NCI-H748 (cell line): ENCODE measurements at regions not wholly inside any gene's neighbourhood (a gene's known extent, or its start where the extent isn't known, plus 50 kb on each side); places are given as distances from the start of the nearest gene placed in this dataset.
"Not testable (repeated sequence)": the region's sequence is repeated elsewhere in the genome, so short reads cannot be mapped to it uniquely, and the experiment has no call there.

Experiments
- DNase-seq: peaks from one replicate; lab custom pipeline; 2025; ENCODE audit not compliant: unreplicated experiment; lab: John Stamatoyannopoulos, UW

- no peak for DNase-seq
These were observed 533.5 kb downstream of the IGSF11 start for GRCh38 chr3:118501152-118501551.

DNA sequence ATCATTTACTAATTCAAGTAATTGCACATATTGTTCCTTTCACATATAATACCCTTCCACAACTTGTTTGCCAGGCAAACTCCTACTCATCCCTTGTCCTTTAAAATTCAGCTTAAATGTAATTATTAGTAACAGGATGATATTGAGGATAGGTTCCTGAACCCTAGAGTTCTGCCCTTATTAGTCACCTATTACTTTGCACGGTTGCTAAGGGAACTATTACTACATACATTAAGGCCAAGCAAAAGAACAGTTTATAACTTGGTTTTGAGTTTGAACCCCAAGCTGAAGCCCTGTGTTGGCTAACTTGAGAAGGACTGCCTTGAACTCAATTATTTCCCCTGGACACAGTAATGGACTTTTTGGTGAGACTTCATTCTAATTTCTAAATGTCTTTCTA lies 529.7 kb downstream of the IGSF11 start:
- no peak for DNase-seq

GRCh38 chr3:118505784-118506183 lies 528.9 kb downstream of the IGSF11 start:
- no peak for DNase-seq

DNA sequence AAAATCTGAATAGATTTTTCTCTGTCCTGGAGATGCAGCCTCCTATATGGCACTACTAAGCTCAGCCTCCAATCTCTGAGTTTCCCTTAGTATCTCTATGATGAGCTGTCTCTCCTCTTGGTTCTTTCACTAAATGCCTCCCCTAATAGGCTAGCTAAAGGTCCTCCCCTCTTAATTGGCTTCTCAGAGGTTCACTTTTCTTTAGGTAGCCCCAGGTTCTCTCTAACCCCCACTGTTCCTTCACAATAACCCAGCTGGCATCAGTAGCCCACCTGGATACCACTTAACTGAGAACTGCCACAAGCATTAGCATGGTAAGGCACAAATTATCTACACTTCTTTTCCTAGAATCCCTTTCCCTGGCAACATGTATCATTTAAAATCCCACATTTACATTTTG lies 523.2 kb downstream of the IGSF11 start:
- DNase-seq, result no peak

DNA sequence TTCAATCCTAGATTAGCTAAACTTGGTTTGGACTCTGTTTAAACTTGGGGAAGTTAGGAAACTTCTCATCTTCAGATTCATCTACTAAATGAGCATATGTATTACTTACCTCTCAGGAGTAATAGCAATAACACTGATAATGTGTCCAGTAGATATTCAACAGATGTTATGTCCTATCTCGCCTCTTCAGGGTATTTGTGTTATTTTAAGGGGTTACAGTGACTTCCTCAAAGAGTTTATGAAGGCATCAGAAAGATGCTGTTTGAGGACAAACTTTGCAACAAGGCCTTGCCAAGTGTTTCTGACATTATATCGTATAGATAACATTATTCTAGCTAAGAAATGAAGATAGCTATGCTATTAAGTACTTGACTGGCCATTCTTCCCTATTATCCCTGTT lies 522.3 kb downstream of the IGSF11 start:
- no peak for DNase-seq

GRCh38 chr3:118525077-118525476 lies 509.6 kb downstream of the IGSF11 start:
- DNase-seq, result no peak

GRCh38 chr3:118526758-118527513 lies 507.7 kb downstream of the IGSF11 start:
- DNase-seq, result no peak

- DNase-seq, result no peak
These were observed 507.1 kb downstream of the IGSF11 start for GRCh38 chr3:118527514-118528044.

GRCh38 chr3:118529554-118529953 lies 505.1 kb downstream of the IGSF11 start:
- no peak for DNase-seq

DNA sequence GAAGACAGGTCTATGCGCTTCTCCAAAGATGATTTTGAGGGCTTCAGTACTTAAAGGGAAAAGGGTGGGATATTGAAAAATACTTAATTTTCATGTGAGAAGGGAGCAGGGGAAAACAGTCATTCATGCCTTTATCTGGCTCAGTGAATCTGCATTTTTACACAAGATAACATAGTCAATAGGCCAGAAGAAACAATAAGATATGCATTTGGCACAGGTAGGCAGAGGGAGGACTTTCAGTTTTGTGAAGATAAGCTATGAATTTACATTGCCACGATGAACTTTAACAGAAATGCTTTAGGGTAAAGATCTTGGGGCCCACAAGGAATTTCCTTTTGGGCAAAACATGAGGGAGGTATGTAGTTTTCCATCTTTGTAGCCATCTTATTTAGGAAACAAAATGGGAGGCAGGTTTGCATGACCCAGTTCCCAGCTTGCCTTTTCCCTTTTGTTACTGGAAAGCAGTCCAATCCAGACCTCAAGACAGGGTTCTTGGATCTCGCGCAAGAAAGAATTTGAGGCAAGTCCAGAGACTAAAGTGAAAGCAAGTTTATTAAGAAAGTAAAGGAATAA lies 504.2 kb downstream of the IGSF11 start:
- no peak for DNase-seq

- not testable (repeated sequence) for DNase-seq
These were observed 503.7 kb downstream of the IGSF11 start for GRCh38 chr3:118530927-118531356.

- DNase-seq, result no peak
These were observed 502.8 kb downstream of the IGSF11 start for GRCh38 chr3:118531816-118532215.

DNA sequence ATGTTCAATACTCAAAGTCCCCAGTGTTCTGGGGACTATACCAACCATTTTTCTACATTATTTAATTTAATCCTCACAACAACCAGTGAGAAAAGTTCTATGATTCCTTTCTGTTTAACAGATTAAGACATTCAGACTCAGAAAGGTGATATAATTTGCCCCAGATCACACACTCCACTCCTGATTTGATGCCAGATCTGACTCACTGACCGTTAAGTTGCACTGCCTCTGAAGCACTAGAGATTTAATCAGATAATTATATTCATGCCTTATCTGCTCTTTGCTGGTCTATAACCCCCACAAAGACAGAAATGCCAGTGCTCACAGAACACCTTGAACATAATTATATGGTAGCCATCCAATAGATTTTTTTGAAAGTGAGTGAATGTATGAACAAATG lies 501.0 kb downstream of the IGSF11 start:
- DNase-seq, result no peak

- DNase-seq, result no peak
These were observed 500.1 kb downstream of the IGSF11 start for GRCh38 chr3:118534519-118534918.

DNA sequence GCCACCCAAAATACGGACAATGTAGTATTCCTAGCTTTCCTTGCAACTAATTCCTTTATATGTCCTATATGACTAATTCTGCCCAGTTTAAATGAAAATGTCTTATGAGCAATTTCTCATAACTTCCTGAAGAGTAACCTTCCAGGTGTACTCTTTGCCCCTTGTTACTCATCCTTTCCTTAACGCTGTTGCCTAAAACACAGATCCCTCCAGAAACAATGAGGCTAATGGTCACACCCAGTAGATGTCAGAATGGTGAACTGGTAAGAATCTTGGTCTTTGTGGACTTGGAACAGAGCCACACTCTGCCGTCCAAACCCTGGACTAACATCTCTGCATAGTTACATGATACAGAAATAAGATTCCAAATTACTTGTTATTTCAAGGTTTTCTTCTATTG lies 497.9 kb downstream of the IGSF11 start:
- DNase-seq, result no peak

DNA sequence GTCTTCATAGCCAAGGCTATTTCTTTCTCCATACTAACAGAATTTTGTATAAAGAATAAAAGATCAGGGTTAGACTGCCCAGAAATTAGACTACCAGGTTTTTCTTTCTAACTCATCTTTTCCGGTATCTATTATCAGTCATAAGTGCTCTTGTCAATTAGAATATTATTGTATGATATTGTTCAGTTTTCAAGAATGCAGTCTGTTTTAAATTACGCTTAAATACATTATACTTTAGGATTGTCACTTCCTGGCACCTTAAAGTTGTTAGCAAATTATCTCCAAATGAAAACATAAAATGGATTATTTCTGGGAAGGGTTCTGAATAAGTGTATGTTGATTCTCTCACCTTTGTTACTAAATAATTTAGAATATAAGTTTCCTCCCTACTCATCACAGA lies 497.2 kb downstream of the IGSF11 start:
- no peak for DNase-seq

GRCh38 chr3:118538187-118538586 lies 496.5 kb downstream of the IGSF11 start:
- no peak for DNase-seq

DNA sequence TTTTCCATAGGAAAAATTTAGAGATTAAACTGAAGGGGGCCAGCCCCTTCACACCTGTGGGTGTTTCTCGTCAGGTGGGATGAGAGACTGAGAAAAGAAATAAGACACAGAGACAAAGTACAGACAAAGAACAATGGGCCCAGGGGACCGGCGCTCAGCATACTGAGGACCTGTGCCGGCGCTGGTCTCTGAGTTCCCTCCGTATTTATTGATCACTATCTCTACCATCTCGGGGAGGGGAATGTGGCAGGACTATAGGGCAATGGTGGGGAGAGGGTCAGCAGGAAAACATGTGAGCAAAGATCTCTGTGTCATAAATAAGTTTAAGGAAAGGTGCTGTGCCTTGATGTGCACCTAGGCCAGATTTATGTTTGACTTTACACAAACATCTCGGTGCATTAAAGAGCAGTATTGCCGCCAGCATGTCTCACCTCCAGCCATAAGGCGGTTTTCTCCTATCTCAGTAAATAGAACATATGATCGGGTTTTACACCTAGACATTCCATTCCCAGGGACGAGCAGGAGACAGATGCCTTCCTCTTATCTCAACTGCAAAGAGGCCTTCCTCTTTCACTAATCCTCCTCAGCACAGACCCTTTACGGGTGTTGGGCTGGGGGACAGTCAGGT lies 494.7 kb downstream of the IGSF11 start:
- not testable (repeated sequence) for DNase-seq

DNA sequence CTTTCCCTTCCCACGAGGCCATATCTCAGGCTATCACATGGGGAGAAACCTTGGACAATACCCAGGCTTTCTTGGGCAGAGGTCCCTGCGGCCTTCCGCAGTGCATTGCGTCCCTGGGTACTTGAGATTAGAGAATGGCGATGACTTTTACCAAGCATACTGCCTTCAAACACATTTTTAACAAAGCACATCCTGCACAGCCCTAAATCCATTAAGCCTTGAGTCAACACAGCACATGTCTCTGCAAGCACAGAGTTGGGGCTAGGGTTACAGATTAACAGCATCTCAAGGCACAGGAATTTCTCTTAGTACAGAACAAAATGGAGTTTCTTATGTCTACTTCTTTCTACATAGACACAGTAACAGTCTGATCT lies 494.2 kb downstream of the IGSF11 start:
- DNase-seq, result not testable (repeated sequence)

GRCh38 chr3:118540826-118541225 lies 493.8 kb downstream of the IGSF11 start:
- no peak for DNase-seq

- no peak for DNase-seq
These were observed 492.9 kb downstream of the IGSF11 start for GRCh38 chr3:118541796-118542195.

- no peak for DNase-seq
These were observed 490.8 kb downstream of the IGSF11 start for GRCh38 chr3:118543832-118544231.
